HepG2 (cell line): ENCODE measurements at regions not wholly inside any gene's neighbourhood (a gene's known extent, or its start where the extent isn't known, plus 50 kb on each side); places are given as distances from the start of the nearest gene placed in this dataset.

Source experiments
- ATAC-seq: fragments of 200-7000 bp; cut with Tn5 transposase; 3 replicates; pipeline ENCODE4 v1.9.1; 2020; ENCODE audit warnings: mild to moderate bottlenecking, moderate library complexity
- BruUV-seq: library from RNA; stranded (reverse); fragments of 400-500 nt; replicated peaks from 2 replicates; lab custom pipeline; 2021; lab: Mats Ljungman, UMichigan
- CTCF ChIA-PET: fragments of 300-600 bp; formaldehyde crosslinking; extraction: SDS; loops from one replicate; lab custom pipeline; 2021; ENCODE audit warnings: low total read pairs, inconsistent platforms, low intra/inter-chr PET ratio; lab: Yijun Ruan, JAX
- POLR2A ChIA-PET: fragments of 350-600 bp; sonication (Branson Sonifier 250); formaldehyde crosslinking; loops from one replicate; lab custom pipeline; 2020; ENCODE audit warnings: antibody characterized with exemption, inconsistent platforms; lab: Yijun Ruan, JAX
- DNase-seq: peaks from one replicate; pipeline ENCODE4 v3.0.0-alpha.2; 2015; ENCODE audit warnings: low spot score
- FAIRE-seq: peaks from 3 replicates; lab custom pipeline; 2011; peaks lifted over from hg19 to GRCh38; lab: Jason Lieb, UNC
- H2AFZ ChIP-seq: one replicate; pipeline ENCODE4 v1.6.1; 2011; ENCODE audit warnings: low read length, inconsistent platforms
- H3K27ac ChIP-seq: fragments of 300-600 bp; 3 replicates; pipeline ENCODE4 v1.8.0; 2011; ENCODE audit warnings: mixed run types, mild to moderate bottlenecking, mixed read lengths, low read length, inconsistent platforms; ENCODE audit not compliant: insufficient read depth; ENCODE audit errors: extremely low read length
- H3K27me3 ChIP-seq, 2 experiments: fragments of 200-600 bp in 1 of 2; 2 replicates in 1 of 2; 3 replicates in 1 of 2; pipeline versions ENCODE4 v1.6.0 to v1.8.0; 2011; ENCODE audit warnings: low read length in 2 of 2, mild to moderate bottlenecking in 2 of 2, moderate library complexity in 2 of 2, inconsistent platforms in 1 of 2; ENCODE audit not compliant: insufficient read depth in 2 of 2, control insufficient read depth in 1 of 2
- H3K36me3 ChIP-seq, 2 experiments: fragments of 200-600 bp in 1 of 2; replicated peaks in 1 of 2; 2 replicates in 1 of 2; 3 replicates in 1 of 2; pipeline versions ENCODE4 v1.5.1 to v1.8.0; 2011; ENCODE audit warnings: low read length in 2 of 2, inconsistent platforms in 1 of 2; ENCODE audit not compliant: insufficient read depth in 2 of 2, control insufficient read depth in 1 of 2
- H3K4me1 ChIP-seq: 2 replicates; pipeline ENCODE4 v1.5.1; 2012; ENCODE audit warnings: low read length, inconsistent platforms; ENCODE audit not compliant: insufficient read depth
- H3K4me2 ChIP-seq: 2 replicates; pipeline ENCODE4 v1.6.0; 2011; ENCODE audit warnings: low read depth, low read length, inconsistent platforms
- H3K4me3 ChIP-seq, 3 experiments: fragments of 200-600 bp in 1 of 3; sonication (generic), shearing (Covaris generic) in 1 of 3; replicated peaks in 1 of 3; 2 replicates each; pipeline ENCODE4 v1.5.1; 2011 to 2016; ENCODE audit warnings: low read length in 3 of 3, inconsistent platforms in 2 of 3, low read depth in 2 of 3, mild to moderate bottlenecking in 2 of 3, control low read depth in 1 of 3, mixed read lengths in 1 of 3; ENCODE audit not compliant: insufficient read depth in 1 of 3
- H3K79me2 ChIP-seq: one replicate; pipeline ENCODE4 v1.6.1; 2011; ENCODE audit warnings: low read length, inconsistent platforms; ENCODE audit not compliant: insufficient read depth
- H3K9ac ChIP-seq: 2 replicates; pipeline ENCODE4 v1.6.0; 2011; ENCODE audit warnings: mild to moderate bottlenecking, low read depth, low read length, inconsistent platforms; ENCODE audit not compliant: insufficient read depth
- H3K9me3 ChIP-seq: 2 replicates; pipeline ENCODE4 v1.5.1; 2012; ENCODE audit warnings: mild to moderate bottlenecking, low read length
- H4K20me1 ChIP-seq: 2 replicates; pipeline ENCODE4 v1.6.0; 2011; ENCODE audit warnings: inconsistent platforms, mild to moderate bottlenecking, low read length, moderate library complexity; ENCODE audit not compliant: insufficient read depth
- ARHGAP35 ChIP-seq: sonication (generic); formaldehyde crosslinking; IDR thresholded peaks from 2 replicates; pipeline ENCODE4 v1.9.0; 2022; ENCODE audit warnings: mild to moderate bottlenecking, inconsistent platforms, moderate library complexity, missing genetic modification reagents, borderline replicate concordance
- RARG ChIP-seq: sonication (generic); formaldehyde crosslinking; IDR thresholded peaks from 2 replicates; pipeline ENCODE4 v1.4.0; 2020; ENCODE audit warnings: low read depth, mild to moderate bottlenecking, missing genetic modification reagents
- ZNF10 ChIP-seq: sonication (generic); formaldehyde crosslinking; IDR thresholded peaks from 2 replicates; pipeline ENCODE4 v1.4.0; 2020; ENCODE audit warnings: mild to moderate bottlenecking, low read depth, missing genetic modification reagents, borderline replicate concordance
- ZNF660 ChIP-seq: sonication (generic); formaldehyde crosslinking; IDR thresholded peaks from 2 replicates; pipeline ENCODE4 v1.5.1; 2020; ENCODE audit warnings: mild to moderate bottlenecking, low read depth, missing genetic modification reagents, borderline replicate concordance
- WGBS: methylation state at CpG from one replicate; pipeline ENCODE4 v1.1.6; 2017; ENCODE audit warnings: low lambda C conversion rate; 5-methylcytosine and 5-hydroxymethylcytosine counted together
- in situ Hi-C: cut with HindIII; loops from 2 replicates; pipeline ENCODE4 v1.10.0; 2017; ENCODE audit warnings: low pct_unique_long_range_greater_than_20kb; ENCODE audit not compliant: extremely low pct_ligation_motif_present
- intact Hi-C: fragments of 100-400 bp; cut with micrococcal nuclease; formaldehyde crosslinking; loops from one replicate; pipeline ENCODE4 v1.10.0; 2022; ENCODE audit not compliant: unreplicated experiment
- TF ChIP-seq, protein P1 (sequence below): sonication (generic); formaldehyde crosslinking; IDR thresholded peaks from 2 replicates; pipeline ENCODE4 v1.8.0; 2022; ENCODE audit warnings: missing genetic modification reagents, mild to moderate bottlenecking, moderate library complexity, borderline replicate concordance
- TF ChIP-seq, protein P2 (sequence below): sonication (generic); formaldehyde crosslinking; IDR thresholded peaks from 2 replicates; pipeline ENCODE4 v1.4.0; 2020; ENCODE audit warnings: mild to moderate bottlenecking, missing genetic modification reagents

DNA sequence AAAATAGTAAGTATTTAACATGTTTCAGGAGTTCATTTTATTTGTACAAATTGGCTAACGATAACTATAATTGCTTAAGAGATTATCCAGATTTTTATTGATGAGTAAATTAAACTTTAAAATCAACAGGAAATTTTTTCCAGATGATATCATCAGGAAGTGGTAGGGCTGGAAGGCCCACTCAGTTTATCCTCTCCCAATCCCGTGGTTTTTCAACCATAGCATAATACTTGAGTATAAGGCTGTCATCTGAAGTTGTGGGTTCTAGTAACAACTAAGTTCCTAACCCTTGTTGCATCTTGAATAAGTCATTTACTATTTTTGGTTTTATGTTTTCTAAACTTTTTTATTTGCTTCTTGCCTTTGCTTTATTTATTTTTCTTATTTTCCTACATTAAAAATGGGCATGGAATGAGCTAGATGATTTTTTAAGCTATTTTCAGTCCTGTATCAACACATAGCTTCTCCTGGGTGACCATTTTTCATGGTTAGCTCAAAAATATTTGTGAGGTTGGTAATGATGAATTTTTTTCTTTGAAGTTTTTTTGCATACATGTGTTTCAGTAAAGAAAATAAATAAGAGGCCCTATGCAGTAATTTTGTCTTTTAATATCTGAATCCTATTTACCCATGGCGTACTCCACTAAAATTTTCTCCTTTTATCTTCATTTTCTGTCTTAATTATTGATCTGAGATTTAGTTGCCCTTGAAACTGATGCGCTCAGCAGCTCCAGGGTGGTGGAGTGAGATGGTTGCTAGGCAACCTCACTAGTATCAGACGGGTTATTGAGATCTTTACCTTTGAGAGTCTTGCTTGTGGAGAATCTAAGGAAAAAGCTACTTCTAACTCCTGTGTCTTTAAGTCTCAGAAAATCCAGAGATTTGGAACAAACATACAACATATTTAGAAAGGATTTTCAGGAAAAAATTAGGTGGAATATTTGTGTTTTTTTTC lies 452.0 kb upstream of the CCDC179 start:
- Histone ChIP-seq H3K9ac (no peak overlapping the region), H3K79me2 (no peaks in the 10 kb centered on the region), H3K27me3 (no peaks in the 10 kb centered on the region), H3K27ac (no peak overlapping the region), H3K36me3 (no peaks in the 10 kb centered on the region), H3K9me3 (no peaks in the 10 kb centered on the region), H3K4me2 (no peak overlapping the region)
- intact Hi-C loops = no loop called here
- no peak for DNase-seq
- ChIA-PET CTCF (no interaction called here), POLR2A (no interaction called here)
- in situ Hi-C loops = no loop called here
- TF ChIP-seq ZNF10 (CRISPR knock-in tag) = no peak
- TF ChIP-seq, protein P1, sequence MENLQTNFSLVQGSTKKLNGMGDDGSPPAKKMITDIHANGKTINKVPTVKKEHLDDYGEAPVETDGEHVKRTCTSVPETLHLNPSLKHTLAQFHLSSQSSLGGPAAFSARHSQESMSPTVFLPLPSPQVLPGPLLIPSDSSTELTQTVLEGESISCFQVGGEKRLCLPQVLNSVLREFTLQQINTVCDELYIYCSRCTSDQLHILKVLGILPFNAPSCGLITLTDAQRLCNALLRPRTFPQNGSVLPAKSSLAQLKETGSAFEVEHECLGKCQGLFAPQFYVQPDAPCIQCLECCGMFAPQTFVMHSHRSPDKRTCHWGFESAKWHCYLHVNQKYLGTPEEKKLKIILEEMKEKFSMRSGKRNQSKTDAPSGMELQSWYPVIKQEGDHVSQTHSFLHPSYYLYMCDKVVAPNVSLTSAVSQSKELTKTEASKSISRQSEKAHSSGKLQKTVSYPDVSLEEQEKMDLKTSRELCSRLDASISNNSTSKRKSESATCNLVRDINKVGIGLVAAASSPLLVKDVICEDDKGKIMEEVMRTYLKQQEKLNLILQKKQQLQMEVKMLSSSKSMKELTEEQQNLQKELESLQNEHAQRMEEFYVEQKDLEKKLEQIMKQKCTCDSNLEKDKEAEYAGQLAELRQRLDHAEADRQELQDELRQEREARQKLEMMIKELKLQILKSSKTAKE (CRISPR knock-in tag) = no peak
- no peak for TF ChIP-seq ARHGAP35
- TF ChIP-seq ZNF660 (CRISPR knock-in tag) = no peak
- no peak for TF ChIP-seq RARG (CRISPR knock-in tag)
- TF ChIP-seq, protein P2, sequence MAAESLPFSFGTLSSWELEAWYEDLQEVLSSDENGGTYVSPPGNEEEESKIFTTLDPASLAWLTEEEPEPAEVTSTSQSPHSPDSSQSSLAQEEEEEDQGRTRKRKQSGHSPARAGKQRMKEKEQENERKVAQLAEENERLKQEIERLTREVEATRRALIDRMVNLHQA (CRISPR knock-in tag) = no peak
- TF ChIP-seq, all 625 proteins: peak for 0
- no peak for ATAC-seq
- no TSS peak for BruUV-seq
- no peak overlapping the region for H2AFZ ChIP-seq
- no peaks in the 10 kb centered on the region for H3K4me1 ChIP-seq
- no peak for FAIRE-seq
- no peaks in the 10 kb centered on the region for H4K20me1 ChIP-seq
- 4% methylated on average over 5 of the region's 5 CpGs for WGBS
- no peak overlapping the region for H3K4me3 ChIP-seq
